ENCODE measurements at regions not wholly inside any gene's neighbourhood (a gene's known extent, or its start where the extent isn't known, plus 50 kb on each side); places are given as distances from the start of the nearest gene placed in this dataset.

- Histone ChIP-seq H3K4me3 (ENCODE audit: low read length, poor library complexity, severe bottlenecking) (no peak overlapping the region), H2AFZ (ENCODE audit: low read length) (no peak overlapping the region), H3F3A (ENCODE audit: low read depth) (no peaks in the 10 kb centered on the region), H3K9ac (ENCODE audit: low read depth, low read length, poor library complexity, severe bottlenecking) (no peak overlapping the region), H3K27me3 (ENCODE audit: insufficient read depth, low read length, poor library complexity, severe bottlenecking) (no peaks in the 10 kb centered on the region), H4K20me1 (ENCODE audit: insufficient read depth, low read length, poor library complexity, severe bottlenecking) (no peaks in the 10 kb centered on the region), H3K9me2 (replicated peaks; ENCODE audit: low read depth, low read length) (no peaks in the 10 kb centered on the region), H3K4me2 (ENCODE audit: low read depth, low read length, poor library complexity, severe bottlenecking) (no peak overlapping the region), H3K36me3 (ENCODE audit: insufficient read depth, low read length) (no peaks in the 10 kb centered on the region), H3K9me3 (ENCODE audit: insufficient read depth, low read depth, low read length) (no peaks in the 10 kb centered on the region), H3K4me1 (ENCODE audit: insufficient read depth, low read length, poor library complexity, severe bottlenecking) (no peaks in the 10 kb centered on the region), H3K79me2 (ENCODE audit: insufficient read depth, low read length) (no peaks in the 10 kb centered on the region)
- TF ChIP-seq CTCF (conservative IDR thresholded peaks at IDR 0.05; ENCODE audit: low read length) = no peak
Measured at GRCh38 chr4:119851649-119852048, 215.0 kb downstream of the MAD2L1 start.

- no peak overlapping the region for H3K4me2 ChIP-seq (ENCODE audit: low read depth, low read length, poor library complexity, severe bottlenecking)
- no peaks in the 10 kb centered on the region for H3K27me3 ChIP-seq (ENCODE audit: insufficient read depth, low read length, poor library complexity, severe bottlenecking)
- no peaks in the 10 kb centered on the region for H3K9me3 ChIP-seq (ENCODE audit: insufficient read depth, low read depth, low read length)
- no peak overlapping the region for H3K9ac ChIP-seq (ENCODE audit: low read depth, low read length, poor library complexity, severe bottlenecking)
- H3K4me3 ChIP-seq (ENCODE audit: low read length, poor library complexity, severe bottlenecking) = no peak overlapping the region
- no peaks in the 10 kb centered on the region for H3K9me2 ChIP-seq (replicated peaks; ENCODE audit: low read depth, low read length)
- H3K4me1 ChIP-seq (ENCODE audit: insufficient read depth, low read length, poor library complexity, severe bottlenecking) = no peaks in the 10 kb centered on the region
- no peaks in the 10 kb centered on the region for H4K20me1 ChIP-seq (ENCODE audit: insufficient read depth, low read length, poor library complexity, severe bottlenecking)
- H3K36me3 ChIP-seq (ENCODE audit: insufficient read depth, low read length) = no peaks in the 10 kb centered on the region
- no peak overlapping the region for H2AFZ ChIP-seq (ENCODE audit: low read length)
- TF ChIP-seq EZH2phosphoT487 (IDR thresholded peaks at IDR 0.05; ENCODE audit: borderline replicate concordance) = no peak
- TF ChIP-seq CTCF (conservative IDR thresholded peaks at IDR 0.05; ENCODE audit: low read length) = no peak
- H3K79me2 ChIP-seq (ENCODE audit: insufficient read depth, low read length) = no peaks in the 10 kb centered on the region
- no peaks in the 10 kb centered on the region for H3F3A ChIP-seq (ENCODE audit: low read depth)
Measured at GRCh38 chr4:119841361-119841760, 212.8 kb upstream of the PDE5A start.

- Histone ChIP-seq H3F3A (ENCODE audit: low read depth) (no peaks in the 10 kb centered on the region), H3K4me2 (ENCODE audit: low read depth, low read length, poor library complexity, severe bottlenecking) (no peak overlapping the region), H4K20me1 (ENCODE audit: insufficient read depth, low read length, poor library complexity, severe bottlenecking) (no peaks in the 10 kb centered on the region), H3K9me2 (replicated peaks; ENCODE audit: low read depth, low read length) (no peaks in the 10 kb centered on the region), H2AFZ (ENCODE audit: low read length) (no peak overlapping the region), H3K36me3 (ENCODE audit: insufficient read depth, low read length) (no peaks in the 10 kb centered on the region), H3K4me3 (ENCODE audit: low read length, poor library complexity, severe bottlenecking) (no peak overlapping the region), H3K4me1 (ENCODE audit: insufficient read depth, low read length, poor library complexity, severe bottlenecking) (no peaks in the 10 kb centered on the region), H3K79me2 (ENCODE audit: insufficient read depth, low read length) (no peaks in the 10 kb centered on the region), H3K9me3 (ENCODE audit: insufficient read depth, low read depth, low read length) (no peaks in the 10 kb centered on the region), H3K27me3 (ENCODE audit: insufficient read depth, low read length, poor library complexity, severe bottlenecking) (no peaks in the 10 kb centered on the region), H3K9ac (ENCODE audit: low read depth, low read length, poor library complexity, severe bottlenecking) (no peak overlapping the region)
- no peak for TF ChIP-seq CTCF (conservative IDR thresholded peaks at IDR 0.05; ENCODE audit: low read length)
- TF ChIP-seq EZH2phosphoT487 (IDR thresholded peaks at IDR 0.05; ENCODE audit: borderline replicate concordance) = no peak
Measured at GRCh38 chr4:119835613-119835910, 207.0 kb upstream of the PDE5A start.
